ENCODE measurements at regions not wholly inside any gene's neighbourhood (a gene's known extent, or its start where the extent isn't known, plus 50 kb on each side); places are given as distances from the start of the nearest gene placed in this dataset.

DNA sequence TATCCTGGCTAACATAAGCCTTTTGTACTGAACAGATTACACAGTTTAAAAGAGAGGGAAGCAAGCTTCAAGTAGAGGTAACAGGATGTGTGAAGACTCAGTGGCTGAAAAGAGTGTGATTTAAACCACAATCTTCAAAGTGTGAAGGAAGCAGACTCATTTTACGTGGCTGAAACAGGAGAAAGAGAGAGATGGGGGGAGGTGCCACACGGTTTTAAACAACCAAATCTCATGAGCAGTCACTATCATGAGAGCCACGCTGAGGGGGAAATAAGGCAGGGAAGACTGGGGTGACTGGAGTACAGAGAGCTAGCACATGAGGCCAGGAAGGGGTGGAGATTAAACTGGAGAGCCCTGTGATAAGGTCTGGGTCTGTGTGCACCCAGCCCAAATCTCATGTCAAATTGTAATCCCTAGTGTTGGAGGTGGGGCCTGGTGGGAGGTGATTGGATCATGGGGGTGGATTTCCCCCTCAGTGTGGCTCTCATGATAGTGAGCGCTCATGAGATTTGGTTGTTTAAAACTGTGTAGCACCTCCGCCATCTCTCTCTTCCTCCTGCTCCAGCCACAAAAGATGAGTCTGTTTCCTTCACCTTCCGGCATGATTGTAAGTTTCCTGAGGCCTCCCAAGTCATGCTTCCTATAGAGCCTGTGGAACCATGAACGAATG is 318.6 kb upstream of the CD180 start:
- no peaks in the 10 kb centered on the region for H3K36me3 ChIP-seq (ENCODE audit: control insufficient read depth, insufficient read depth, low read length)
- no peak overlapping the region for H3K9ac ChIP-seq (ENCODE audit: low read length)
- H3K4me3 ChIP-seq (ENCODE audit: low read depth, low read length) = no peak overlapping the region
- H3K9me3 ChIP-seq (ENCODE audit: control insufficient read depth, insufficient read depth, low read depth, low read length) = no peaks in the 10 kb centered on the region
- no peak overlapping the region for H3K27ac ChIP-seq (ENCODE audit: low read depth, low read length)
- no peaks in the 10 kb centered on the region for H3K4me1 ChIP-seq (ENCODE audit: control insufficient read depth, insufficient read depth, low read length)
- no peaks in the 10 kb centered on the region for H3K27me3 ChIP-seq (ENCODE audit: control insufficient read depth, insufficient read depth, low read length)

DNA sequence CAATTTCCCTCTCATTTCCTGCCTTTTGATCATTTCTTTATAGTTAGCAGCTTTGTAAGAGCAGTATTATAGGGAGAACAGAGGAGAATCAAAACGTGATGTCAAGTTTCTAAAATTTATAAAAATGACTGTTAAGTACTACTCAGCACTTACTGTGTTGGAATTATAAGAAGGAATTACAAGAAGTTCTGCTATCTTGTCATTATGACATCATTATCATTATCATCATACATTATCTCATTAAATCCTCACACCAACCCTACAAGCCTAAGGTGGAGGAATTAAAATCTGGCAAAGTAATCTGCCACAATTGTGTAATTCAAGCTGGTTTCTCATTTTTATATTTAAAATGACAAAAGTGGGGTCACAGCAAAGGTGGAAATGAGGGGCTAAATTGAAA is 316.2 kb upstream of the CD180 start:
- no peaks in the 10 kb centered on the region for H3K9me3 ChIP-seq (ENCODE audit: control insufficient read depth, insufficient read depth, low read depth, low read length)
- no peaks in the 10 kb centered on the region for H3K4me1 ChIP-seq (ENCODE audit: control insufficient read depth, insufficient read depth, low read length)
- no peak overlapping the region for H3K4me3 ChIP-seq (ENCODE audit: low read depth, low read length)
- H3K27ac ChIP-seq (ENCODE audit: low read depth, low read length) = no peak overlapping the region
- no peak overlapping the region for H3K9ac ChIP-seq (ENCODE audit: low read length)
- no peaks in the 10 kb centered on the region for H3K36me3 ChIP-seq (ENCODE audit: control insufficient read depth, insufficient read depth, low read length)
- no peaks in the 10 kb centered on the region for H3K27me3 ChIP-seq (ENCODE audit: control insufficient read depth, insufficient read depth, low read length)

DNA sequence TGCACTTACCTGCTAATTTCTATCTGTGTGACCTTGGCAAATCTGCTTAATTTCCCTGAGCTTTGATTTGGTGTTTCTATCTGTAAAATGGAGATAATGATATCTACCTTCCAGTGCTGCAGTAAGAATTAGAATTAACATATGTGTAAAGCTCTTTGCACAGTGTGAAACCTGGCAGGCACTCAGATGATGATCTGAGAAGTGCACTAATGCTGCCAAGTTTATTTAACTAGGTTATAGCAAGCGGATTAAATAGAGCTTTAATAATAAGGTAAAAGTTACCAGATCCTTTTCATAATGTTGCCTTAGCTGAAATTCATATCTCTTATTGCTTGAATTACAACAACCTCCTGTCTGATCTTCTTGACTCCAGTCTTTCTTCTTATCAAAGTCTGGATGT is 315.3 kb upstream of the CD180 start:
- Histone ChIP-seq H3K4me3 (ENCODE audit: low read depth, low read length) (no peak overlapping the region), H3K36me3 (ENCODE audit: control insufficient read depth, insufficient read depth, low read length) (no peaks in the 10 kb centered on the region), H3K27ac (ENCODE audit: low read depth, low read length) (no peak overlapping the region), H3K9ac (ENCODE audit: low read length) (no peak overlapping the region), H3K9me3 (ENCODE audit: control insufficient read depth, insufficient read depth, low read depth, low read length) (no peaks in the 10 kb centered on the region), H3K4me1 (ENCODE audit: control insufficient read depth, insufficient read depth, low read length) (no peaks in the 10 kb centered on the region), H3K27me3 (ENCODE audit: control insufficient read depth, insufficient read depth, low read length) (no peaks in the 10 kb centered on the region)

DNA sequence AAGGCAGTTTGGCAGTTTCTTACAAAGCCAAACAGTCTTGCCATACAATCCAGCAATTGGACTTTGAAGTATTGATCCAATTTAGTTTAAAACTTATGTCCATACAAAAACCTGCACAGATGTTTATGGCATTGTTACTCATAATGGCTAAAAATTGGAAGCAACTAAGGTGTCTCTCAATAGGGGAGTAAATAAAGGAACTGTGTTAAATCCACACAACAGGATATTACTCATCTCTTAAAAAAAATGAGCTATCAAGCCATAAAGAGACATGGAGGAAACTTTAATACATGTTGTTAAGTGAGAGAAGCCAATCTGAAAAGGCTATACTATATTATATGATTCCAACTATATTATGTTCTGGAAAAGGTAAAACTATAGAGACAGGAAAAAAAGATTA is 313.6 kb upstream of the CD180 start:
- Histone ChIP-seq H3K9ac (ENCODE audit: low read length) (no peak overlapping the region), H3K27ac (ENCODE audit: low read depth, low read length) (no peak overlapping the region), H3K27me3 (ENCODE audit: control insufficient read depth, insufficient read depth, low read length) (no peaks in the 10 kb centered on the region), H3K4me1 (ENCODE audit: control insufficient read depth, insufficient read depth, low read length) (no peaks in the 10 kb centered on the region), H3K4me3 (ENCODE audit: low read depth, low read length) (no peak overlapping the region), H3K9me3 (ENCODE audit: control insufficient read depth, insufficient read depth, low read depth, low read length) (no peaks in the 10 kb centered on the region), H3K36me3 (ENCODE audit: control insufficient read depth, insufficient read depth, low read length) (no peaks in the 10 kb centered on the region)

DNA sequence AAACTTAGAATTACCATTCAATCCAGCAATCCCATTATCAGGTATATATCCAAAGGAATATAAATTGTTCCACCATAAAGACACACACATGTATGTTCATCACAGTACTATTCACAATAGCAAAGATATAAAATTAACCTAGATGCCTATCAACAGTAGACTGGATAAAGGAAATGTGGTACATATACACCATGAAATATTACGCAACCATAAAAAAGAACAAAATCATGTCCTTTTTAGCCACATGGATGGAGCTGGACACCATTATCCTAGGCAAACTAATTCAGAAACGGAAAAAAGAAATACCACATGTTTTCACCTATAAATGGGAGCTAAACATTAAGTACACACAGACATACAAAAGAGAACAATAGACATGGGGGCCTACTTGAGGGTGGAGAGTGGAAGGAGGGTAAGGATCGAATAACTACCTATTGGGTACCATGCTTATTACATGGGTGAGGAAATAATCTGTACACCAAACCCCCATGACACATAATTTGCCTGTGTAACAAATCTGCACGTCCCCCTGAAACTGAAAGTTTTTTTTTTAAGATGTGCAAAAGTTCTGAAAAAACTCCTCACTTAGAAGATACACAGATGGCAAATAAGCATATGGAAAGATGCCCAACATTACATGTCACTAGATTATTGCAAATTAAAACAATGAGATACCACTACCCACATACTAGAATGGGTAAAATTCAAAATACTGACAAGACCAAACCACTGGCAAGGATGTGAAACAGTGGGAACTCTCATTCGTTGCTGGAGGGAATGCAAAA is 313.0 kb upstream of the CD180 start:
- Histone ChIP-seq H3K27me3 (ENCODE audit: control insufficient read depth, insufficient read depth, low read length) (no peaks in the 10 kb centered on the region), H3K4me3 (ENCODE audit: low read depth, low read length) (no peak overlapping the region), H3K36me3 (ENCODE audit: control insufficient read depth, insufficient read depth, low read length) (no peaks in the 10 kb centered on the region), H3K9me3 (ENCODE audit: control insufficient read depth, insufficient read depth, low read depth, low read length) (no peaks in the 10 kb centered on the region), H3K27ac (ENCODE audit: low read depth, low read length) (no peak overlapping the region), H3K9ac (ENCODE audit: low read length) (no peak overlapping the region), H3K4me1 (ENCODE audit: control insufficient read depth, insufficient read depth, low read length) (no peaks in the 10 kb centered on the region)

DNA sequence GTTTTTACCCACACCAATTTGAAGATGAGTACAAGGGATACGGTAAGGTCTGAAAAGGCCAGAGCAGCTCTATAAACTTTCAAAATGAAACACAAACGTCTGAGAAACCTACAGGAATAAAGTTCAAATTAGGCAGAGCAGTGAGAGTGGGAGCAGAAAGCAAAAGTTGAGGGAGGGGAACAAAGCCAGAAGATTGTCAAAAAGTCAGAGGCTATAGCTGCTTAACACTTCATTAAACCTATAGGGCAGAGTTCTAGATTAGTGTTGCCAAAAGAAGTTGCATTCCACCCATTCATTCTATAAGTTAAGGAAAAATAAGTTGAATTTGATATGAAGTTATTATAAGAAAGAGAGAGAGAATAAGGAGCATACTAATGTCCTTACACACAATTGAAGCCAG is 309.6 kb upstream of the CD180 start:
- H3K4me1 ChIP-seq (ENCODE audit: control insufficient read depth, insufficient read depth, low read length) = no peaks in the 10 kb centered on the region
- H3K4me3 ChIP-seq (ENCODE audit: low read depth, low read length) = no peak overlapping the region
- no peaks in the 10 kb centered on the region for H3K36me3 ChIP-seq (ENCODE audit: control insufficient read depth, insufficient read depth, low read length)
- no peak overlapping the region for H3K27ac ChIP-seq (ENCODE audit: low read depth, low read length)
- no peaks in the 10 kb centered on the region for H3K9me3 ChIP-seq (ENCODE audit: control insufficient read depth, insufficient read depth, low read depth, low read length)
- H3K9ac ChIP-seq (ENCODE audit: low read length) = no peak overlapping the region
- H3K27me3 ChIP-seq (ENCODE audit: control insufficient read depth, insufficient read depth, low read length) = no peaks in the 10 kb centered on the region

DNA sequence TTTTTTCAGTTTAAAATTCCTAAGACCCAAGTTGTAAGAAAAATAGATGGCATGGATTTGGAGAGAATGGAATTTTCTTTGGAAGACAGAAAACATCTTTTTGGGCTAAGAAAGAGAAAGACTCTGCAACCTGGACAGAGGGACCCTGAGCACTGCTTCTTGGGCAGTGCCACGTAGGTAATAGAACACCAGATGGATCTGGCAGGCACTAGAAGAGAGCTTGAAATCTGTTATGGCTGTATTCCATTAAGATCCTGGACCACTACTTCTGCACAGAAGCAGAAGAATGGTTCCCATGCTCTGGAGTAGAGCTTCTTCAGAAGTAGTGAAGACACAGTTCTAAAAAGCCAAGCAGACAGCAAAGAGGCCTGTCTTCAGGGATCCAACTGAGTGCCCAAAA is 306.4 kb upstream of the CD180 start:
- H3K9ac ChIP-seq (ENCODE audit: low read length) = no peak overlapping the region
- no peaks in the 10 kb centered on the region for H3K4me1 ChIP-seq (ENCODE audit: control insufficient read depth, insufficient read depth, low read length)
- no peaks in the 10 kb centered on the region for H3K36me3 ChIP-seq (ENCODE audit: control insufficient read depth, insufficient read depth, low read length)
- peaks cover 13% of the 10 kb centered on the region; the same call in 1 of the 2 replicates for H3K9me3 ChIP-seq (ENCODE audit: control insufficient read depth, insufficient read depth, low read depth, low read length)
- no peaks in the 10 kb centered on the region for H3K27me3 ChIP-seq (ENCODE audit: control insufficient read depth, insufficient read depth, low read length)
- no peak overlapping the region for H3K4me3 ChIP-seq (ENCODE audit: low read depth, low read length)
- no peak overlapping the region for H3K27ac ChIP-seq (ENCODE audit: low read depth, low read length)

DNA sequence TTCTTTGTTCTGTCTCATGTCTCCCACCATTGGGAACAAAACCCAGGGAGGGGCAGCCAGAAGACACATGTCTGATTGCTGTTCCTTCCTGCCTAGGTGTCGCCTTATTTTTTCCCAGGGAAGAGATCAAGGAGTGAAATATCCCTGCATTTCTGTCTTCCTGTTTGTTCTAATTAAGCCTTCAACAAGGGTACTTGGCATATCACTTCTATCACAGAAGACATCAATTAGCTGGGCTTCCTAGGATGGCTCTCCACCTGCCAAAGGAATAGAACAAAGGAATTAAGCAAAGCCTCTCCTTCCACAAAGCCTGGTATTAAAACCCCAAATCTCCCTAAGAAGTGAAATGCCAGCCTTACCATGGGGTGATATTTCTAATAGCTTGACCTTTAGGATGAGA is 299.5 kb upstream of the CD180 start:
- Histone ChIP-seq H3K27ac (ENCODE audit: low read depth, low read length) (no peak overlapping the region), H3K36me3 (ENCODE audit: control insufficient read depth, insufficient read depth, low read length) (no peaks in the 10 kb centered on the region), H3K9me3 (ENCODE audit: control insufficient read depth, insufficient read depth, low read depth, low read length) (peaks cover 13% of the 10 kb centered on the region; the same call in 1 of the 2 replicates), H3K4me1 (ENCODE audit: control insufficient read depth, insufficient read depth, low read length) (no peaks in the 10 kb centered on the region), H3K27me3 (ENCODE audit: control insufficient read depth, insufficient read depth, low read length) (no peaks in the 10 kb centered on the region), H3K9ac (ENCODE audit: low read length) (no peak overlapping the region), H3K4me3 (ENCODE audit: low read depth, low read length) (no peak overlapping the region)

DNA sequence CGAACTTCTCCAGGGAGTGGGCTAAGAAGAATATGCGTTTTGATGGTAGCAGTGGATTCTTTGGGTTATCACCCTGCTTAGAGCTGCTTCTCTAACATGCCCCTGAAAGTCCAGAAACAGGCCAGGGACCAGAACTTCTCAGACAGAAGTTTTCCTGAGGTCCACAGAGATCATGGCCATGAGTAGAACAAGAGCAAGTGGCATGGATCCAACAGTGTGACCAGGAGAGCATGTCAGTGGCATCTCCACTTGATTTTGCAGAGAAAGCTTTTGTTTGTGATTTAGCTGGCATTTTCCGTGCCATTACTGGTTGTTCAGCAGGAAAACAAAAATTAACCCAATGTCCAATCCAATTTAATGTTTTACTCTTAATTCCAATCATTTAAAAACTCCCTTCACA is 298.5 kb upstream of the CD180 start:
- no peaks in the 10 kb centered on the region for H3K36me3 ChIP-seq (ENCODE audit: control insufficient read depth, insufficient read depth, low read length)
- no peaks in the 10 kb centered on the region for H3K4me1 ChIP-seq (ENCODE audit: control insufficient read depth, insufficient read depth, low read length)
- no peak overlapping the region for H3K9ac ChIP-seq (ENCODE audit: low read length)
- H3K27ac ChIP-seq (ENCODE audit: low read depth, low read length) = no peak overlapping the region
- H3K27me3 ChIP-seq (ENCODE audit: control insufficient read depth, insufficient read depth, low read length) = no peaks in the 10 kb centered on the region
- H3K9me3 ChIP-seq (ENCODE audit: control insufficient read depth, insufficient read depth, low read depth, low read length) = peaks cover 8% of the 10 kb centered on the region; the same call in 1 of the 2 replicates
- H3K4me3 ChIP-seq (ENCODE audit: low read depth, low read length) = no peak overlapping the region

DNA sequence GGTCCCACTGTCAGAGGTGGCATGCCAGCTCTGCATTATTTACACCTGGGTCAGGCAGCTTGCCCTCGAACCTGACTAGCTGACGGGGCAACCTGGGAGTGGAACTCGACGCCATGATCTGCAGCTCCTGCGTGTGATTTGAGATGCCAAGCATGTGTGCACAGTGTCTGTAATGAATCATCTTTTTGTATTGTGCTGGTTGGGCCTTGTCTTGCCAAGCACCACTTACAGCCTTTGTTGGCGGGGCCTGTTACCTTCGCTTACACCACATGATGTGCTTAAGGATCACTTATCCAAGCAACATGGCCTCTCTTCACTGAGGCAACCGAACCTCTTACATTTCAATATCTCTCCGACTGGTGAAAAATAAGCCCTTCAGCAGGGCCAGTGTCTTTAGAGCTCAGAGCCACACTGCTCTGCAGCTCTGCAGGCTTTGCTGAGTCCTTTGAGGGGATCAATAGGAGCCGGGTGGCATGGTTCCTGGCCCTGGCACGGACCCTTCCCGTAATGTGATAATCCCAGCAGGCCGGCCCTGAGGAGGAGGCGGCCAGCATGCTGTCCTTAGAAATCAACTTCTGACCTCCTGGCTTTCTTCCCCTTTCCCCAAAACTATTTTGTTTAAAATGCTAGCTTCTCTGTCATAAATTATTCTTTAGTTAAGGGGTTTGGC is 297.7 kb upstream of the CD180 start:
- H3K36me3 ChIP-seq (ENCODE audit: control insufficient read depth, insufficient read depth, low read length) = no peaks in the 10 kb centered on the region
- peaks cover 2% of the 10 kb centered on the region; the same call in 1 of the 2 replicates for H3K9me3 ChIP-seq (ENCODE audit: control insufficient read depth, insufficient read depth, low read depth, low read length)
- H3K27ac ChIP-seq (ENCODE audit: low read depth, low read length) = no peak overlapping the region
- H3K4me3 ChIP-seq (ENCODE audit: low read depth, low read length) = no peak overlapping the region
- H3K9ac ChIP-seq (ENCODE audit: low read length) = no peak overlapping the region
- H3K4me1 ChIP-seq (ENCODE audit: control insufficient read depth, insufficient read depth, low read length) = no peaks in the 10 kb centered on the region
- H3K27me3 ChIP-seq (ENCODE audit: control insufficient read depth, insufficient read depth, low read length) = no peaks in the 10 kb centered on the region

DNA sequence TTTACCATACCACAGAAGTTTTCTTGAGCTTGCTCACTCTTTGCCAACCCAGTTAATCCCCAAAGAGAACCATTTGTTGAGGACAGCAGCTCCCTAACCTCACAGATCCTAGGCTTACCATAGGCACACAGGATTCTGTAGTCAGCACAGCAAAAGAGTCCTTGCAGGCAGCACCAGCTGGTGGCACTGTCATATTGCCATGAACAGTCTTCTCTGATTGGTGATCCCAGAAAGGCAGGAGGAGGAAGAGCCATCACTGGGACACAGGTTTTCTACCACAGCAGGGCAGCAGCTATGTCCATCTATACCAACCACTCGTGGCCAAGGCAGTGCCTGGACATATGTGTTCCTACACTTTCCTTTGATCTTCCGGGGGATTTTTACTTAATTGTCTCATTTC is 297.1 kb upstream of the CD180 start:
- Histone ChIP-seq H3K27ac (ENCODE audit: low read depth, low read length) (no peak overlapping the region), H3K4me3 (ENCODE audit: low read depth, low read length) (no peak overlapping the region), H3K9ac (ENCODE audit: low read length) (no peak overlapping the region)

More for the DNA sequence above, 297.1 kb upstream of the CD180 start:
- H3K9me3 ChIP-seq (ENCODE audit: control insufficient read depth, insufficient read depth, low read depth, low read length) = no peaks in the 10 kb centered on the region
- H3K4me1 ChIP-seq (ENCODE audit: control insufficient read depth, insufficient read depth, low read length) = no peaks in the 10 kb centered on the region
- H3K27me3 ChIP-seq (ENCODE audit: control insufficient read depth, insufficient read depth, low read length) = no peaks in the 10 kb centered on the region
- no peaks in the 10 kb centered on the region for H3K36me3 ChIP-seq (ENCODE audit: control insufficient read depth, insufficient read depth, low read length)

Data from HUES6 (cell line).